Activated T-helper 1 cell treated with anti-CD3 and anti-CD28 coated beads, Interleukin-12 subunit alpha, Interleukin-12 subunit beta, Interleukin-2, Interleukin-4 antibody, amounts not matched to agents 30 ng/mL and 10 ng/mL and 1 ng/mL, durations not matched to agents 14 hours and 24 hours and 36 hours (primary cell): ENCODE measurements at regions not wholly inside any gene's neighbourhood (a gene's known extent, or its start where the extent isn't known, plus 50 kb on each side); places are given as distances from the start of the nearest gene placed in this dataset.
"Not testable (repeated sequence)": the region's sequence is repeated elsewhere in the genome, so short reads cannot be mapped to it uniquely, and the experiment has no call there.

ENCODE experiments used
- DNase-seq: peaks from one replicate; pipeline ENCODE4 v3.0.0; 2021; ENCODE audit warnings: low spot score
- H3K27ac Mint-ChIP-seq: one replicate; pipeline ENCODE4 v1.8.0; 2021; ENCODE audit warnings: mild to moderate bottlenecking, mixed read lengths
- H3K27me3 Mint-ChIP-seq: one replicate; pipeline ENCODE4 v1.8.0; 2022; ENCODE audit warnings: mild to moderate bottlenecking, moderate library complexity, mixed read lengths; ENCODE audit not compliant: insufficient read depth
- H3K36me3 Mint-ChIP-seq: one replicate; pipeline ENCODE4 v1.8.0; 2021; ENCODE audit warnings: low read depth, mixed read lengths
- H3K4me1 Mint-ChIP-seq: one replicate; pipeline ENCODE4 v1.8.0; 2021; ENCODE audit warnings: low read depth, mixed read lengths
- H3K4me3 Mint-ChIP-seq: one replicate; pipeline ENCODE4 v1.8.0; 2021; ENCODE audit warnings: mild to moderate bottlenecking, moderate library complexity, mixed read lengths
- H3K9me3 Mint-ChIP-seq: one replicate; pipeline ENCODE4 v1.8.0; 2021; ENCODE audit warnings: mixed read lengths
- intact Hi-C: fragments of 100-400 bp; cut with micrococcal nuclease; formaldehyde crosslinking; loops from one replicate; pipeline ENCODE4 v1.15.1; 2024

DNA sequence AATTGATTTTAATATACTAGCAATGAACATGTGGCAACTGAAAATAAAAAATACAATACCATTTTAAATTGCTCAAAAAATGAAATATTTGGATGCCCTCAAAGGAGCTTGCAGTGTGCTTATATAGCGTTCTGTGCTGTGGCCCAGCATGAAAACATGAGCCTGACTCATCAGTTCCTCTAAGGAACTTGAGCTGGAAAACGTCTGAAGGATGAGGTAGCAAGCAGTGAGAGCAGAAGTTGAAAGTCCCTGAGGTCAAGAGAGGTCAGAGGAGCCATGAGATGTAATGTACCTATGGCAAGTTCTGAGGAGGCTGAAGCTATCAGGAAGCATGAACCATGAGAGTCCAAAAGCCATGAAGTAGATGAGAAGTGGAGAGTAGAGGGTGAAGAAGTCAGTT is 59.7 kb downstream of the HMGB3 start:
- Mint-ChIP-seq H3K27me3 (peaks cover 2% of the 10 kb centered on the region), H3K9me3 (no peaks in the 10 kb centered on the region), H3K4me3 (no peak overlapping the region), H3K36me3 (no peaks in the 10 kb centered on the region), H3K4me1 (no peaks in the 10 kb centered on the region), H3K27ac (no peak overlapping the region)
- DNase-seq: no peak
- intact Hi-C loops: no loop called here

- DNase-seq, H3K4me1 Mint-ChIP-seq, H3K27me3 Mint-ChIP-seq, H3K9me3 Mint-ChIP-seq, H3K27ac Mint-ChIP-seq, H3K4me3 Mint-ChIP-seq, intact Hi-C loops, H3K36me3 Mint-ChIP-seq: not testable (repeated sequence)
Measured at GRCh38 chrX:151066373-151066772, 83.2 kb downstream of the HMGB3 start.

- Mint-ChIP-seq H3K4me3 (no peak overlapping the region), H3K9me3 (no peaks in the 10 kb centered on the region), H3K36me3 (no peaks in the 10 kb centered on the region), H3K27me3 (peaks cover 4% of the 10 kb centered on the region), H3K4me1 (no peaks in the 10 kb centered on the region), H3K27ac (no peak overlapping the region)
- DNase-seq: no peak
- intact Hi-C loops: no loop called here
Measured at GRCh38 chrX:151073767-151074166, 90.6 kb downstream of the HMGB3 start.

DNA sequence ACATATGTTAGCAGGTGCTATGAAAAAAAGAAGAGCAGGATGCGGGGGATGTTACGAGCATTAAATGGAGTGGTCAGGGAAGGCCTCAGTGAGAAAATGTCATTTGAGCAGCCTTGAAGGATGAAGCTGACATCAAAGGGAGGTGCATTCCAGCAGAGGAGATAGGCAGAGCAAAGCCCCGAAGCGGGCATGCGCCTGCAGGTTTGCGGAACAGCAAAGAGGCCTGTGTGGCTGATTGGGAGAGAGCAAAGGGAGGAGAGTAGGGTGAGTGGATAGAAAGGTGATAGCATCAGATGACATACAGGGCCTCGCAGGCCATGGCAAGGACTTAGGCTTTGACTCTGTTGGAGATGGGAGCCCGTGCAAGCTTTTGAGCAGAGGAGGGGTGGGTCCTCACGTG is 95.4 kb upstream of the GPR50 start:
- Mint-ChIP-seq H3K9me3 (no peaks in the 10 kb centered on the region), H3K27ac (no peak overlapping the region)
- intact Hi-C loops: loop anchor here (5.0 kb wide), 1 partner anchor 184 kb away; the partner anchor contains the start of gene CD99L2

DNA sequence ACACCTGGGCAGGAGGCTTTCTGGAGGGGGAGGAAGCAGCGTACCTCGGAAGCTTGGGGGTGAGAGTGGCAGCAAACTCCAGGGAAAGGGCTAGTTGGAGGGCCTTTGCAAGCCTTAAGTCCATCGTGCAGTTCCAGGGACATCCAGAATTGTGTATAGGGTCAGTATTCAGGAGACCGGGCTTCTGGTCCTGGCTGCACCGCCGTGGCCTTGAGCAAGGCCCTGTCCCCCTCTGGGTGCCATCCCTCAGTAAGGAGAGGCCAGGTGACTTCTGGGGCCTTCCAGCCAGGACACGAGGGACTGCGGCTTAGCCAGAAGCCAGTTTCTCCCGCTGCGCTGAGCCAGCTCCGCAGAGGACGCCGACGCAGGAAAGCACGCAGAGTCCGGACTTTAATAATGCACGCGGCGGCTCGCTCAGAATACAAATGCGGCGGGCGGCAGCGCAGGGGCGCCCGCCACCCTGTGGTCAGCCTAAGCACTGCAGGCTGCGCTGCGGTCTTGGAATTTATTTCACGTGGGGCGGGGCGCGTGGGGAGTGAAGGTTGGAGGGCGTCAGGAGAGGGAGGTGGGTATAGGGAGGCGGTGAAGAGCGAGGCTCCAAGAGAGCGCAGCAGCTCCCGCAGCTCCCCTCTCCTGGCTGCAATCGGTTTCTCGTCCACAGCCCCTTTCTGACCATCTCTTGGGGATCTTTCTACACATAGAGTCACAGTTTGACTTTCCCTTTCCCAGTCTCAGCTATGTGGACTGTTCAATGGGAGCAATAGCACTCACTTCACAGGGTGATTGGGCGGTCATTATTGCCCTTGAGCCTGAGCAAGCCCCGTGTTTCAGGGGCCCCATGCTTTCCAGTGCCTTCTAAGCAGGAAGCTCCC is 94.1 kb upstream of the GPR50 start:
- H3K27ac Mint-ChIP-seq: no peak overlapping the region
- peak; percentile 15 for DNase-seq
- no peaks in the 10 kb centered on the region for H3K36me3 Mint-ChIP-seq
- intact Hi-C loops: loop anchor here (1.0 to 5.0 kb wide), 3 partner anchors 99 to 310 kb away; partner anchors contain the start of genes CD99L2 and HMGB3
- H3K27me3 Mint-ChIP-seq: peaks cover 15% of the 10 kb centered on the region
- H3K4me3 Mint-ChIP-seq: no peak overlapping the region
- no peaks in the 10 kb centered on the region for H3K9me3 Mint-ChIP-seq
- no peaks in the 10 kb centered on the region for H3K4me1 Mint-ChIP-seq

More for the DNA sequence above, 95.4 kb upstream of the GPR50 start:
- H3K4me3 Mint-ChIP-seq: no peak overlapping the region
- no peak for DNase-seq
- H3K36me3 Mint-ChIP-seq: no peaks in the 10 kb centered on the region
- peaks cover 15% of the 10 kb centered on the region for H3K27me3 Mint-ChIP-seq
- H3K4me1 Mint-ChIP-seq: no peaks in the 10 kb centered on the region

DNA sequence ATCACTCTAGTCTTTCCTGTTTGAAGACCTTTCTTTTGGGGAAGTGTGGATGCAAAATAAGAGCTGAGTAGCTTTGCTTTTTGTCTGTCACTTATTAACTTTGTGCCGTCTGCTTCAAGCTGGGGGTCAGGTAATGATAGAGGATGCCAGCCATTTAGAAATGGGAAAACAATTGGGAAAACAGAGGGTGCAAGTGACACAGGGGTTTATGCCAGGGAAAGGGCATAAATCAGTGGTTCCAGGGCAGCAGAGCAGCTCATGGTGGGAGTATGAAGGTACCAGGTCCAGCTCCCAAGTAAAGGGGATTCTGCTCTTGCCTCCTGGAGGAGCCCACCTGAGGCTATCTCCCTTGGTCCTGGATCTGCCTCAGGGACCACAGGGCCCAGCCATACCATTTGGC is 91.9 kb upstream of the GPR50 start:
- Mint-ChIP-seq H3K36me3 (no peaks in the 10 kb centered on the region), H3K27ac (no peak overlapping the region), H3K27me3 (peaks cover 15% of the 10 kb centered on the region), H3K4me3 (no peak overlapping the region), H3K4me1 (no peaks in the 10 kb centered on the region), H3K9me3 (no peaks in the 10 kb centered on the region)
- no peak for DNase-seq
- intact Hi-C loops: loop anchor here (5.0 kb wide), 1 partner anchor 187 kb away; the partner anchor contains the start of gene CD99L2

- no peaks in the 10 kb centered on the region for H3K4me1 Mint-ChIP-seq
- no peak overlapping the region for H3K27ac Mint-ChIP-seq
- DNase-seq: no peak
- no peaks in the 10 kb centered on the region for H3K36me3 Mint-ChIP-seq
- peaks cover 15% of the 10 kb centered on the region for H3K27me3 Mint-ChIP-seq
- H3K9me3 Mint-ChIP-seq: no peaks in the 10 kb centered on the region
- intact Hi-C loops: no loop called here
- H3K4me3 Mint-ChIP-seq: no peak overlapping the region
Measured at GRCh38 chrX:151085207-151085606, 91.2 kb upstream of the GPR50 start.

- no peak for DNase-seq
- Mint-ChIP-seq H3K36me3 (no peaks in the 10 kb centered on the region), H3K27me3 (peaks cover 8% of the 10 kb centered on the region), H3K9me3 (no peaks in the 10 kb centered on the region), H3K27ac (no peak overlapping the region), H3K4me3 (no peak overlapping the region), H3K4me1 (no peaks in the 10 kb centered on the region)
- intact Hi-C loops: no loop called here
Measured at GRCh38 chrX:151088221-151088620, 88.2 kb upstream of the GPR50 start.

GRCh38 chrX:151099001-151099400 is 77.4 kb upstream of the GPR50 start:
- no peak overlapping the region for H3K27ac Mint-ChIP-seq
- H3K27me3 Mint-ChIP-seq: peaks cover 5% of the 10 kb centered on the region
- DNase-seq: no peak
- intact Hi-C loops: no loop called here
- H3K9me3 Mint-ChIP-seq: no peaks in the 10 kb centered on the region
- H3K4me3 Mint-ChIP-seq: no peak overlapping the region
- no peaks in the 10 kb centered on the region for H3K4me1 Mint-ChIP-seq
- no peaks in the 10 kb centered on the region for H3K36me3 Mint-ChIP-seq

DNA sequence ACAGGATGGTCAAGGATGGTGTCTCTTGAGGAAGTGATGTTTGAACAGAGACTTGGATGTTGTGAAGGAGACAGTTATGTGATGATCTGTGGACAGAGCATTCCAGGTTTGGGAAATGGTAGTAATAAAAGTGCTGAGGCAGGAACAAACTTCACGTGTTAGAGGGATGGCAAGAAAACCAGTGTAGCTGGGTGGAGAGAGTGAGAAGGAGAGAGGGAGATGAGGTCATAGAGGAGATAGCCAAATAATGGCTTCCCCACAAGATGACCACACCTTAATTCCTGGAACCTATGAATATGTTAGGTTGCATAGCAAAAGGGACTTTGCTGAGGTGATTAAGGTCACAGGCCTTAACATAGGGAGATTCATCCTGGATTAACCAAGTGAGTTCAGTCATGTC is 75.6 kb upstream of the GPR50 start:
- intact Hi-C loops: no loop called here
- DNase-seq: no peak
- no peaks in the 10 kb centered on the region for H3K9me3 Mint-ChIP-seq
- H3K27me3 Mint-ChIP-seq: peaks cover 8% of the 10 kb centered on the region
- H3K4me3 Mint-ChIP-seq: no peak overlapping the region
- H3K36me3 Mint-ChIP-seq: no peaks in the 10 kb centered on the region
- no peak overlapping the region for H3K27ac Mint-ChIP-seq
- H3K4me1 Mint-ChIP-seq: no peaks in the 10 kb centered on the region

- H3K4me3 Mint-ChIP-seq, H3K36me3 Mint-ChIP-seq, H3K27ac Mint-ChIP-seq, DNase-seq, intact Hi-C loops, H3K4me1 Mint-ChIP-seq, H3K9me3 Mint-ChIP-seq: not testable (repeated sequence)
- peaks cover 11% of the 10 kb centered on the region for H3K27me3 Mint-ChIP-seq
Measured at GRCh38 chrX:151113200-151113599, 63.2 kb upstream of the GPR50 start.
